HepG2 (cell line): ENCODE measurements at regions not wholly inside any gene's neighbourhood (a gene's known extent, or its start where the extent isn't known, plus 50 kb on each side); places are given as distances from the start of the nearest gene placed in this dataset.
"Not testable (repeated sequence)": the region's sequence is repeated elsewhere in the genome, so short reads cannot be mapped to it uniquely, and the experiment has no call there.

Experiments
- CREB3 ChIP-seq: sonication (generic); formaldehyde crosslinking; IDR thresholded peaks from 2 replicates; pipeline ENCODE4 v1.5.0; 2020; ENCODE audit warnings: missing genetic modification reagents
- EED ChIP-seq: sonication (generic); formaldehyde crosslinking; IDR thresholded peaks from 2 replicates; pipeline ENCODE4 v1.5.0; 2020; ENCODE audit warnings: mild to moderate bottlenecking, missing genetic modification reagents
- KDM5A ChIP-seq: fragments of 200-600 bp; sonication (generic); IDR thresholded peaks from 2 replicates; pipeline ENCODE4 v1.7.0; 2018; ENCODE audit warnings: antibody characterized with exemption, mild to moderate bottlenecking, low read length, borderline replicate concordance
- TF ChIP-seq, protein P1 (sequence below): sonication (generic); formaldehyde crosslinking; IDR thresholded peaks from 2 replicates; pipeline ENCODE4 v1.5.0; 2020; ENCODE audit warnings: mild to moderate bottlenecking, missing genetic modification reagents, moderate library complexity

DNA sequence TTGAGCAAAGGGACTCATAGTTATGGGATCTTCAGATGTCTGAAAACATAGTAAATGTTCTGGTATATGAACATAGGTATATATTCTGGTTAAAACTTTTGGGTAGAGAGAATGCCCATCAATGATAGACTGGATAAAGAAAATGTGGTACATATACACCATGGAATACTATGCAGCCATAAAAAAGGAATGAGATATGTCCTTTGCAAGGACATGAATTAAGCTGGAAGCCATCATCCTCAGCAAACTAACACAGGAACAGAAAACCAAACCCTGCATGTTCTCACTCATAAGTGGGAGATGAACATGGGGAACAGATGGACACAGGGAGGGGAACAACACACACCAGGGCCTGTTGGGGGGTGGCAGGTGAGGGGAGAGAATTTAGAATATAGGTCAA, 171.0 kb upstream of the CCNH start:
- TF ChIP-seq, protein P1, sequence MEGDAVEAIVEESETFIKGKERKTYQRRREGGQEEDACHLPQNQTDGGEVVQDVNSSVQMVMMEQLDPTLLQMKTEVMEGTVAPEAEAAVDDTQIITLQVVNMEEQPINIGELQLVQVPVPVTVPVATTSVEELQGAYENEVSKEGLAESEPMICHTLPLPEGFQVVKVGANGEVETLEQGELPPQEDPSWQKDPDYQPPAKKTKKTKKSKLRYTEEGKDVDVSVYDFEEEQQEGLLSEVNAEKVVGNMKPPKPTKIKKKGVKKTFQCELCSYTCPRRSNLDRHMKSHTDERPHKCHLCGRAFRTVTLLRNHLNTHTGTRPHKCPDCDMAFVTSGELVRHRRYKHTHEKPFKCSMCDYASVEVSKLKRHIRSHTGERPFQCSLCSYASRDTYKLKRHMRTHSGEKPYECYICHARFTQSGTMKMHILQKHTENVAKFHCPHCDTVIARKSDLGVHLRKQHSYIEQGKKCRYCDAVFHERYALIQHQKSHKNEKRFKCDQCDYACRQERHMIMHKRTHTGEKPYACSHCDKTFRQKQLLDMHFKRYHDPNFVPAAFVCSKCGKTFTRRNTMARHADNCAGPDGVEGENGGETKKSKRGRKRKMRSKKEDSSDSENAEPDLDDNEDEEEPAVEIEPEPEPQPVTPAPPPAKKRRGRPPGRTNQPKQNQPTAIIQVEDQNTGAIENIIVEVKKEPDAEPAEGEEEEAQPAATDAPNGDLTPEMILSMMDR: not testable (repeated sequence)
- TF ChIP-seq CREB3 (CRISPR knock-in tag); KDM5A; EED (CRISPR knock-in tag): not testable (repeated sequence)
